A549 (cell line): ENCODE measurements at regions not wholly inside any gene's neighbourhood (a gene's known extent, or its start where the extent isn't known, plus 50 kb on each side); places are given as distances from the start of the nearest gene placed in this dataset.

Source experiments
- ATAC-seq, 2 experiments: fragments of 200-7000 bp in 1 of 2; fragments of >200 bp in 1 of 2; cut with Nextera tagmentation in 1 of 2; cut with Tn5 transposase in 1 of 2; 3 replicates each; pipeline versions ENCODE4 v1.8.0 to v1.9.1; 2018 to 2020; ENCODE audit warnings: mild to moderate bottlenecking in 1 of 2, moderate library complexity in 1 of 2
- CTCF ChIA-PET: fragments of 300-600 bp; sonication (Branson Sonifier 250); formaldehyde crosslinking; extraction: SDS; loops from one replicate; lab custom pipeline; 2021; ENCODE audit warnings: antibody characterized with exemption, inconsistent platforms; lab: Yijun Ruan, JAX
- POLR2A ChIA-PET: fragments of 350-600 bp; formaldehyde crosslinking; extraction: SDS; loops from one replicate; lab custom pipeline; 2021; ENCODE audit warnings: antibody characterized with exemption, inconsistent platforms; lab: Yijun Ruan, JAX
- DNase-seq, 2 experiments: peaks; one replicate each; pipeline versions ENCODE4 v3.0.0 to v3.0.0-alpha.2; 2011 to 2016; ENCODE audit warnings: low read depth in 1 of 2, low spot score in 1 of 2
- FAIRE-seq: peaks from 2 replicates; lab custom pipeline; 2011; peaks lifted over from hg19 to GRCh38; lab: Jason Lieb, UNC
- H3K27ac ChIP-seq, 2 experiments: fragments of >200 bp; sonication (Bioruptor Twin); formaldehyde crosslinking; 3 replicates each; pipeline ENCODE4 v1.5.1; 2016 to 2017
- H3K4me1 ChIP-seq: fragments of >200 bp; sonication (Bioruptor Twin); formaldehyde crosslinking; 3 replicates; pipeline ENCODE4 v1.6.1; 2016
- H3K4me2 ChIP-seq: fragments of >200 bp; sonication (Bioruptor Twin); formaldehyde crosslinking; 3 replicates; pipeline ENCODE4 v1.6.1; 2016
- H3K4me3 ChIP-seq: fragments of >200 bp; sonication (Bioruptor Twin); formaldehyde crosslinking; 3 replicates; pipeline ENCODE4 v1.5.1; 2016
- H3K9me3 ChIP-seq: fragments of >200 bp; sonication (Bioruptor Twin); formaldehyde crosslinking; 3 replicates; pipeline ENCODE4 v1.6.1; 2016
- BHLHE40 ChIP-seq: IDR thresholded peaks from 2 replicates; pipeline ENCODE4 v1.6.1; 2012; ENCODE audit warnings: low read depth, low read length, inconsistent platforms
- CBX8 ChIP-seq: fragments of 200-600 bp; sonication (generic); IDR thresholded peaks from 2 replicates; pipeline ENCODE4 v1.6.1; 2016
- CHD4 ChIP-seq: fragments of 200-600 bp; sonication (generic); IDR thresholded peaks from 2 replicates; pipeline ENCODE4 v1.6.1; 2016; ENCODE audit warnings: antibody characterized with exemption, mild to moderate bottlenecking, borderline replicate concordance
- EHMT2 ChIP-seq: fragments of 200-600 bp; sonication (generic); IDR thresholded peaks from 2 replicates; pipeline ENCODE4 v1.6.1; 2016; ENCODE audit warnings: antibody characterized with exemption, low read depth, mild to moderate bottlenecking, moderate library complexity
- EP300 ChIP-seq, 2 experiments: fragments of >200 bp; sonication (Bioruptor Twin); formaldehyde crosslinking; IDR thresholded peaks; 2 replicates in 1 of 2; 3 replicates in 1 of 2; pipeline ENCODE4 v1.6.1; 2016 to 2017
- ESRRA ChIP-seq: fragments of 150-350 bp; IDR thresholded peaks from 2 replicates; pipeline ENCODE4 v1.6.1; 2014; ENCODE audit warnings: mild to moderate bottlenecking, low read length, borderline replicate concordance
- FOSB ChIP-seq: fragments of 250-450 bp; sonication (Bioruptor Pico); IDR thresholded peaks from 2 replicates; pipeline ENCODE4 v1.5.0; 2020; ENCODE audit warnings: mild to moderate bottlenecking, moderate library complexity
- FOXS1 ChIP-seq: fragments of 250-450 bp; sonication (Bioruptor Pico); IDR thresholded peaks from 2 replicates; pipeline ENCODE4 v1.5.0; 2020; ENCODE audit warnings: mild to moderate bottlenecking, moderate library complexity
- HDAC2 ChIP-seq: fragments of 200-600 bp; sonication (generic); IDR thresholded peaks from 2 replicates; pipeline ENCODE4 v1.6.1; 2016
- HEYL ChIP-seq: fragments of 250-450 bp; sonication (Bioruptor Pico); IDR thresholded peaks from 2 replicates; pipeline ENCODE4 v1.8.0; 2021; ENCODE audit warnings: mild to moderate bottlenecking, moderate library complexity
- HOXB5 ChIP-seq: fragments of 250-450 bp; sonication (Bioruptor Pico); IDR thresholded peaks from 2 replicates; pipeline ENCODE4 v1.5.0; 2020; ENCODE audit warnings: mild to moderate bottlenecking, moderate library complexity
- KDM1A ChIP-seq: fragments of 200-600 bp; sonication (generic); IDR thresholded peaks from 2 replicates; pipeline ENCODE4 v1.6.1; 2016; ENCODE audit warnings: low read depth, mild to moderate bottlenecking
- MAFK ChIP-seq: fragments of 450-650 bp; IDR thresholded peaks from 2 replicates; pipeline ENCODE4 v1.6.1; 2014; ENCODE audit not compliant: partially characterized antibody
- MAZ ChIP-seq: fragments of 150-350 bp; IDR thresholded peaks from 2 replicates; pipeline ENCODE4 v1.6.1; 2014; ENCODE audit warnings: antibody characterized with exemption, low read depth, low read length, borderline replicate concordance
- NPAS2 ChIP-seq: fragments of 250-450 bp; sonication (Bioruptor Pico); IDR thresholded peaks from 2 replicates; pipeline ENCODE4 v1.8.0; 2022; ENCODE audit warnings: mild to moderate bottlenecking, moderate library complexity, borderline replicate concordance
- POLR2A ChIP-seq: IDR thresholded peaks from 2 replicates; pipeline ENCODE4 v1.6.1; 2012; ENCODE audit warnings: mild to moderate bottlenecking, low read length
- POLR2AphosphoS2 ChIP-seq: conservative IDR thresholded peaks from 2 replicates; pipeline ENCODE4 v1.6.1; 2012; ENCODE audit warnings: low read length, improper control_type of control experiment, inconsistent platforms
- RAD21 ChIP-seq, 2 experiments: fragments of >200 bp in 1 of 2; sonication (Bioruptor Twin) in 1 of 2; formaldehyde crosslinking in 1 of 2; IDR thresholded peaks in 1 of 2; conservative IDR thresholded peaks in 1 of 2; 2 replicates in 1 of 2; 3 replicates in 1 of 2; pipeline ENCODE4 v1.6.1; 2012 to 2018; ENCODE audit warnings: inconsistent platforms in 1 of 2
- SMC3 ChIP-seq: fragments of >200 bp; sonication (Bioruptor Twin); formaldehyde crosslinking; IDR thresholded peaks from 3 replicates; pipeline ENCODE4 v1.6.1; 2018; ENCODE audit warnings: inconsistent platforms
- ZC3H11A ChIP-seq: fragments of 450-650 bp; IDR thresholded peaks from 2 replicates; pipeline ENCODE4 v1.6.1; 2014; ENCODE audit warnings: antibody characterized with exemption, mild to moderate bottlenecking
- WGBS: methylation state at CpG from one replicate; pipeline ENCODE4 v1.1.6; 2017; ENCODE audit errors: missing lambda C conversion rate; 5-methylcytosine and 5-hydroxymethylcytosine counted together
- TF ChIP-seq, protein P1 (sequence below): IDR thresholded peaks from 2 replicates; pipeline ENCODE4 v1.6.1; 2012; ENCODE audit warnings: low read depth, borderline replicate concordance
- TF ChIP-seq, protein P2 (sequence below): fragments of 150-350 bp; IDR thresholded peaks from 2 replicates; pipeline ENCODE4 v1.6.1; 2014; ENCODE audit warnings: low read depth, mild to moderate bottlenecking, low read length
- TF ChIP-seq, protein P3 (sequence below): fragments of >200 bp; sonication (Bioruptor Twin); formaldehyde crosslinking; IDR thresholded peaks from 3 replicates; pipeline ENCODE4 v1.5.1; 2016
- TF ChIP-seq, protein P4 (sequence below): IDR thresholded peaks from 2 replicates; pipeline ENCODE4 v1.6.1; 2012
- TF ChIP-seq, protein P5 (sequence below): fragments of 450-650 bp; IDR thresholded peaks from 2 replicates; pipeline ENCODE4 v1.6.1; 2014; ENCODE audit warnings: antibody characterized with exemption
- TF ChIP-seq, protein P6 (sequence below): fragments of >200 bp; sonication (Bioruptor Twin); formaldehyde crosslinking; IDR thresholded peaks from 3 replicates; pipeline ENCODE4 v1.6.1; 2016
- TF ChIP-seq, protein P7 (sequence below): fragments of 200-600 bp; sonication (generic); IDR thresholded peaks from 2 replicates; pipeline ENCODE4 v1.6.1; 2016; ENCODE audit warnings: antibody characterized with exemption, mild to moderate bottlenecking, moderate library complexity

DNA sequence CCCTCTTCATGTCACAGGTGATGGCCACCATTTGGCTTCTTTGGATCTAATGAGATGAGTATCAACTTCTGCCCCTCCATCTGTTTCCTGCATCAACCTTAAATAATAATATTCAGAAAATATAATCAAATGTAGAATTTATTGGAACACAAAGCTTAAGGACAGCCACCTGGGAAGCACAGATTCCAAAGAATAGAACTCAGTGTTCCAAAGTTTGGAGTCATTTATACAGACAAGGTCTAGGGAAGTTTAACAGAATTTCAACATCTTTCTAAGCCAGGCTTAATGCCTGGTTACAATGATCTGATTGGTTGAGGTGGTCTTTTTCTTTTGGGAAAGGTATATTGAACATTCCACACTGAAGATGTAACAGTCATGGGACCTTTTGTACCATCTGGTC is 218.0 kb upstream of the PIEZO2 start:
- Histone ChIP-seq H3K27ac (no peak overlapping the region), H3K4me3 (no peak overlapping the region), H3K9me3 (no peaks in the 10 kb centered on the region), H3K4me2 (no peak overlapping the region), H3K4me1 (peaks cover 6% of the 10 kb centered on the region; the same call in 1 of the 3 replicates)
- FAIRE-seq (no peak), ATAC-seq (no peak), DNase-seq (no peak)
- TF ChIP-seq NPAS2 (no peak), EHMT2 (no peak), FOSB (CRISPR knock-in tag) (no peak), HDAC2 (no peak), SMC3 (no peak), MAZ (no peak), POLR2A (no peak), KDM1A (no peak), BHLHE40 (no peak), HEYL (CRISPR knock-in tag) (no peak), RAD21 (conservative IDR thresholded peaks at IDR 0.05 in 1 of 2, IDR thresholded peaks at IDR 0.05 in 1 of 2) (no peak), HOXB5 (CRISPR knock-in tag) (no peak)
- TF ChIP-seq, protein P1, sequence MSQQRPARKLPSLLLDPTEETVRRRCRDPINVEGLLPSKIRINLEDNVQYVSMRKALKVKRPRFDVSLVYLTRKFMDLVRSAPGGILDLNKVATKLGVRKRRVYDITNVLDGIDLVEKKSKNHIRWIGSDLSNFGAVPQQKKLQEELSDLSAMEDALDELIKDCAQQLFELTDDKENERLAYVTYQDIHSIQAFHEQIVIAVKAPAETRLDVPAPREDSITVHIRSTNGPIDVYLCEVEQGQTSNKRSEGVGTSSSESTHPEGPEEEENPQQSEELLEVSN = no peak
- TF ChIP-seq, protein P2, sequence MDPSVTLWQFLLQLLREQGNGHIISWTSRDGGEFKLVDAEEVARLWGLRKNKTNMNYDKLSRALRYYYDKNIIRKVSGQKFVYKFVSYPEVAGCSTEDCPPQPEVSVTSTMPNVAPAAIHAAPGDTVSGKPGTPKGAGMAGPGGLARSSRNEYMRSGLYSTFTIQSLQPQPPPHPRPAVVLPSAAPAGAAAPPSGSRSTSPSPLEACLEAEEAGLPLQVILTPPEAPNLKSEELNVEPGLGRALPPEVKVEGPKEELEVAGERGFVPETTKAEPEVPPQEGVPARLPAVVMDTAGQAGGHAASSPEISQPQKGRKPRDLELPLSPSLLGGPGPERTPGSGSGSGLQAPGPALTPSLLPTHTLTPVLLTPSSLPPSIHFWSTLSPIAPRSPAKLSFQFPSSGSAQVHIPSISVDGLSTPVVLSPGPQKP = no peak
- TF ChIP-seq, protein P3, sequence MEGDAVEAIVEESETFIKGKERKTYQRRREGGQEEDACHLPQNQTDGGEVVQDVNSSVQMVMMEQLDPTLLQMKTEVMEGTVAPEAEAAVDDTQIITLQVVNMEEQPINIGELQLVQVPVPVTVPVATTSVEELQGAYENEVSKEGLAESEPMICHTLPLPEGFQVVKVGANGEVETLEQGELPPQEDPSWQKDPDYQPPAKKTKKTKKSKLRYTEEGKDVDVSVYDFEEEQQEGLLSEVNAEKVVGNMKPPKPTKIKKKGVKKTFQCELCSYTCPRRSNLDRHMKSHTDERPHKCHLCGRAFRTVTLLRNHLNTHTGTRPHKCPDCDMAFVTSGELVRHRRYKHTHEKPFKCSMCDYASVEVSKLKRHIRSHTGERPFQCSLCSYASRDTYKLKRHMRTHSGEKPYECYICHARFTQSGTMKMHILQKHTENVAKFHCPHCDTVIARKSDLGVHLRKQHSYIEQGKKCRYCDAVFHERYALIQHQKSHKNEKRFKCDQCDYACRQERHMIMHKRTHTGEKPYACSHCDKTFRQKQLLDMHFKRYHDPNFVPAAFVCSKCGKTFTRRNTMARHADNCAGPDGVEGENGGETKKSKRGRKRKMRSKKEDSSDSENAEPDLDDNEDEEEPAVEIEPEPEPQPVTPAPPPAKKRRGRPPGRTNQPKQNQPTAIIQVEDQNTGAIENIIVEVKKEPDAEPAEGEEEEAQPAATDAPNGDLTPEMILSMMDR = no peak
- TF ChIP-seq, protein P4, sequence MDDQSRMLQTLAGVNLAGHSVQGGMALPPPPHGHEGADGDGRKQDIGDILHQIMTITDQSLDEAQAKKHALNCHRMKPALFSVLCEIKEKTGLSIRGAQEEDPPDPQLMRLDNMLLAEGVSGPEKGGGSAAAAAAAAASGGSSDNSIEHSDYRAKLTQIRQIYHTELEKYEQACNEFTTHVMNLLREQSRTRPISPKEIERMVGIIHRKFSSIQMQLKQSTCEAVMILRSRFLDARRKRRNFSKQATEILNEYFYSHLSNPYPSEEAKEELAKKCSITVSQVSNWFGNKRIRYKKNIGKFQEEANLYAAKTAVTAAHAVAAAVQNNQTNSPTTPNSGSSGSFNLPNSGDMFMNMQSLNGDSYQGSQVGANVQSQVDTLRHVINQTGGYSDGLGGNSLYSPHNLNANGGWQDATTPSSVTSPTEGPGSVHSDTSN = no peak
- TF ChIP-seq, protein P5, sequence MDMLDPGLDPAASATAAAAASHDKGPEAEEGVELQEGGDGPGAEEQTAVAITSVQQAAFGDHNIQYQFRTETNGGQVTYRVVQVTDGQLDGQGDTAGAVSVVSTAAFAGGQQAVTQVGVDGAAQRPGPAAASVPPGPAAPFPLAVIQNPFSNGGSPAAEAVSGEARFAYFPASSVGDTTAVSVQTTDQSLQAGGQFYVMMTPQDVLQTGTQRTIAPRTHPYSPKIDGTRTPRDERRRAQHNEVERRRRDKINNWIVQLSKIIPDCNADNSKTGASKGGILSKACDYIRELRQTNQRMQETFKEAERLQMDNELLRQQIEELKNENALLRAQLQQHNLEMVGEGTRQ = no peak
- TF ChIP-seq, protein P6, sequence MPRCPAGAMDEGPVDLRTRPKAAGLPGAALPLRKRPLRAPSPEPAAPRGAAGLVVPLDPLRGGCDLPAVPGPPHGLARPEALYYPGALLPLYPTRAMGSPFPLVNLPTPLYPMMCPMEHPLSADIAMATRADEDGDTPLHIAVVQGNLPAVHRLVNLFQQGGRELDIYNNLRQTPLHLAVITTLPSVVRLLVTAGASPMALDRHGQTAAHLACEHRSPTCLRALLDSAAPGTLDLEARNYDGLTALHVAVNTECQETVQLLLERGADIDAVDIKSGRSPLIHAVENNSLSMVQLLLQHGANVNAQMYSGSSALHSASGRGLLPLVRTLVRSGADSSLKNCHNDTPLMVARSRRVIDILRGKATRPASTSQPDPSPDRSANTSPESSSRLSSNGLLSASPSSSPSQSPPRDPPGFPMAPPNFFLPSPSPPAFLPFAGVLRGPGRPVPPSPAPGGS = no peak
- ChIA-PET CTCF (interaction anchor here (0.8 kb wide), 1 partner anchor 57 kb away, joined by 3 read pairs; no protein-coding TSS in a partner anchor), POLR2A (no interaction called here)

DNA sequence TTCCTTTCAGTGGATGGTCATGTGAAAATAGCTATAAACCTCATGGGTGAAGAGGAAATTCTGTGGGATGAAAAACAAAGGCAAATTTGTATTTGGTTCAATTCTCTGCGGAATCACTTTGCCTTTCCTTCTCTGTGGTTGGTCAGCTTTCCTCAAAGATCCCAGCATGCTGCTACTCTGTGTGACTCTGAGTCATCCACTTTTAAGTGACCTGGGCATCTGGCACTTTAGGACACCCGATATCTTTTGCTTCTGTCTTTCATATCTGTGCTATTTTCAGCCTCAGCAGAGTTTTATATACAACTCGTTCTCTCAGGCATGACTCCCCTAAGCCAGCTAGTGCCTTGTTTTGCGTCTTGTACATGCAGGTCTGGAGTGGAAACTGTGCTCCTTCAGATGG is 217.0 kb upstream of the PIEZO2 start:
- 48% methylated on average over 4 of the region's 4 CpGs for WGBS
- Histone ChIP-seq H3K4me2 (peak overlapping the region; percentile 19; the same call in 1 of the 3 replicates), H3K9me3 (no peaks in the 10 kb centered on the region), H3K27ac (no peak overlapping the region), H3K4me1 (peaks cover 6% of the 10 kb centered on the region; the same call in 1 of the 3 replicates), H3K4me3 (no peak overlapping the region)
- TF ChIP-seq EP300 (IDR thresholded peaks at IDR 0.05) (no peak), POLR2AphosphoS2 (no peak), ESRRA (no peak), MAZ (no peak), POLR2A (no peak), CBX8 (no peak), HDAC2 (no peak), MAFK (no peak), FOXS1 (CRISPR knock-in tag) (no peak), NPAS2 (no peak), CHD4 (no peak), ZC3H11A (no peak)
- TF ChIP-seq, protein P7, sequence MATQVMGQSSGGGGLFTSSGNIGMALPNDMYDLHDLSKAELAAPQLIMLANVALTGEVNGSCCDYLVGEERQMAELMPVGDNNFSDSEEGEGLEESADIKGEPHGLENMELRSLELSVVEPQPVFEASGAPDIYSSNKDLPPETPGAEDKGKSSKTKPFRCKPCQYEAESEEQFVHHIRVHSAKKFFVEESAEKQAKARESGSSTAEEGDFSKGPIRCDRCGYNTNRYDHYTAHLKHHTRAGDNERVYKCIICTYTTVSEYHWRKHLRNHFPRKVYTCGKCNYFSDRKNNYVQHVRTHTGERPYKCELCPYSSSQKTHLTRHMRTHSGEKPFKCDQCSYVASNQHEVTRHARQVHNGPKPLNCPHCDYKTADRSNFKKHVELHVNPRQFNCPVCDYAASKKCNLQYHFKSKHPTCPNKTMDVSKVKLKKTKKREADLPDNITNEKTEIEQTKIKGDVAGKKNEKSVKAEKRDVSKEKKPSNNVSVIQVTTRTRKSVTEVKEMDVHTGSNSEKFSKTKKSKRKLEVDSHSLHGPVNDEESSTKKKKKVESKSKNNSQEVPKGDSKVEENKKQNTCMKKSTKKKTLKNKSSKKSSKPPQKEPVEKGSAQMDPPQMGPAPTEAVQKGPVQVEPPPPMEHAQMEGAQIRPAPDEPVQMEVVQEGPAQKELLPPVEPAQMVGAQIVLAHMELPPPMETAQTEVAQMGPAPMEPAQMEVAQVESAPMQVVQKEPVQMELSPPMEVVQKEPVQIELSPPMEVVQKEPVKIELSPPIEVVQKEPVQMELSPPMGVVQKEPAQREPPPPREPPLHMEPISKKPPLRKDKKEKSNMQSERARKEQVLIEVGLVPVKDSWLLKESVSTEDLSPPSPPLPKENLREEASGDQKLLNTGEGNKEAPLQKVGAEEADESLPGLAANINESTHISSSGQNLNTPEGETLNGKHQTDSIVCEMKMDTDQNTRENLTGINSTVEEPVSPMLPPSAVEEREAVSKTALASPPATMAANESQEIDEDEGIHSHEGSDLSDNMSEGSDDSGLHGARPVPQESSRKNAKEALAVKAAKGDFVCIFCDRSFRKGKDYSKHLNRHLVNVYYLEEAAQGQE = no peak
- FAIRE-seq (no peak), DNase-seq (peak in 1 of 2 experiments; percentile 1), ATAC-seq (no peak)
- CTCF ChIA-PET = interaction anchor here (0.6 kb wide), 1 partner anchor 93 kb away, joined by 4 read pairs; no protein-coding TSS in a partner anchor
- POLR2A ChIA-PET = no interaction called here
